ENCODE measurements at regions not wholly inside any gene's neighbourhood (a gene's known extent, or its start where the extent isn't known, plus 50 kb on each side); places are given as distances from the start of the nearest gene placed in this dataset.

DNA sequence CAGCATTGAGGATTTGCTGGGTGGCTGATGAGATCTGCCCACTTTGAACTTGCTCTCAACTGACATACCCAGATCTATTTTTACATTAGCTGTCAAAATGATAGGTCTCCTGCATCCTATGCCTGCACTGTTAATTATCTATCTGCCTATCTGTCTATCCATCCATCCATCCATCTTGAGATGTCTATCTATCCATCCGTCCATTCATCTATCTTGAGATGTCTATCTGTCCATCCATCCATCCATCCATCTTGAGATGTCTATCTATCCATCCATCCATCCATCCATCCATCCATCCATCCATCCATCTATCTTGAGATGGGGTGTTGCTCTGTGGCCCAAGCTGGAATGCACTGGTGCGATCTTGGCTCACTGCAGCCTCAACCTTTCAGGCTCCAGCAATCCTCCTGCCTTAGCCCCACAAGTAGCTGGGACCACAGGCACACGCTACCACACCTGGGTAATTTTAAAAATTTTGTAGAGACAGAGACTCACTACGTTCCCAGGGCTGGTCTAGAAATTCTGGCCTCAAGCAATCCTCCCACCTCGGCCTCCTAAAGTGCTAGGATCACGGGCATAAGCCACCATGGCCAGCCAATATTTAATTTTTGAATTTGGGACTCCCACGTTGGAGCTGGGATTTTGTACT, 159.4 kb upstream of the NSMCE3 start:
- DNase-seq (ENCODE audit: low spot score) = no peak

DNA sequence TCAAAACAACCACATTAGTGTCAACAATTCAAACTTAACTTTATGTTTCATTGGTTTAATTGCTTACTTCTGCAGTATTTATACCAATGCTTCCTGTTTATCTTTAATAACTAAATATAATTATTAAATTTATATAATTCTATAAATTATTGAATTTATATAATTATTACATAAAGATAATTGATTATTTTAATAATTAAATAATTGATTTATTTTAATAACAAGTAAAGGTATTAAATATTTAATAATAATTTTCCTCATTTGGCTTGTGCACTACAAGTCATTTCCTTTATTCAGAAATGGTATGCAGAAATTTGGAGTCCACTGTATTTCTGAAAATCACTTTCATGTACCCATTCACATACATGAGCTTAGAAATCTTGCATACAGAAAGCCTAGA, 156.2 kb upstream of the NSMCE3 start:
- DNase-seq (ENCODE audit: low spot score) = no peak

- DNase-seq (ENCODE audit: low spot score) = no peak
These were observed 154.5 kb upstream of the NSMCE3 start for GRCh38 chr15:29424118-29424517.

GRCh38 chr15:29422606-29423005, 153.0 kb upstream of the NSMCE3 start:
- no peak for DNase-seq (ENCODE audit: low spot score)

DNA sequence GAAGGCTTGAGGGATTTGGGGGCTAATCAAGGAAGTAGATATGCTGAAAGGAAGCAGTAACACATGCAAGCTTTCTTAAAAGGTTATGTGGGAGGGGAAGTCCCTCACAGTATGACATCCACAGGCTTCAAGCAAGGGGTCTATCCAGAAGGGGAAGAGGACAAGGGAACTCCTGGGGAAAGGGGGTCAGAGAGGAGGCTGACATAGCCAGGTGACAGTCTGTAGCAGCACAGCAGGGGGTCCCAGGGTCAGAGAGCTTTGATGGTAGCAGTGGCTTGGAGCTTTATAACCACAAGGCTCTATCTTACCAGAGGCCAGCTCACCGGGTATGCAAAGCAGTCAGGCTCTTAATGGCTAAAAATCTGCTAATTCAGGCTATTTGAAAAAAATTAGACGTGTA, 150.6 kb upstream of the NSMCE3 start:
- no peak for DNase-seq (ENCODE audit: low spot score)

DNA sequence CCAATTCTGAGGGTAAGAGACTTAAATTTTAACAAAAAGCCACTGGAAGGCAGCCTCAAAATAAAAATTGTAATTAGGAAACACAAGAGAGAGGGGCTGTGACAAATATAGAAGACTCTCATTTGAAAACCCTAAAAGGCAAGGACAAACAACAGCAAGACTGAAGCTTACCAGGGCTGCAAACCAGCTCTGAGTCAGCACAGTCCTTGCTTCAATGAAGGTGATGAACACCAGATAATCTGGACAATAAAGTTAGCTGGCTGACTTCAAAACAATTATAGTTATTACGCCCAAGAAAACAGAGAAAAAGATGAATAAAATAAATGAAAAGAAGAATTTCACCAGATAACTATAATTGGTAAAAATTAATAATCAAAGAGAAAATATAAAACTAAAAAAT, 149.3 kb upstream of the NSMCE3 start:
- DNase-seq (ENCODE audit: low spot score) = no peak

DNA sequence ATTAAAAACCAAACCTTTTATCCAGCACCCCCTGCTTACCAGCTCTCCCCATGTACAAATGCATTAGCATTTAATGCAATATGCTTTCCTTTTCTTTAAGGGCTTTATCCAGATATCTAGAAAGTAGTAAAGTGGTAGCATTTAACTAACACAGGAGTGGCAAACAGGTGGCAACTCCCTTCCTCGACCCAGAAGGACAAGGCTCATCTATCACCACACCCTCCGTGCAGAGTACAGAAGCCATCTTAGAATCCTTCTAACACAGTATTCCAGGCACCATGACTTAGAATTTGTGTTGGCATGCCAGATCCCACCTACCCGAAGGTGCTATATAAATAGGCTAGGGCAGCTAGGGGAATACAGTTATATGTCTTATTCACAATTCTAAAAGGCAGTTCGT, 148.6 kb upstream of the NSMCE3 start:
- no peak for DNase-seq (ENCODE audit: low spot score)

GRCh38 chr15:29411299-29411698, 141.7 kb upstream of the NSMCE3 start:
- no peak for DNase-seq (ENCODE audit: low spot score)

GRCh38 chr15:29410338-29410737, 140.7 kb upstream of the NSMCE3 start:
- DNase-seq (ENCODE audit: low spot score) = peak; percentile 5

- no peak for DNase-seq (ENCODE audit: low spot score)
These were observed 140.3 kb upstream of the NSMCE3 start for GRCh38 chr15:29409890-29410289.

DNA sequence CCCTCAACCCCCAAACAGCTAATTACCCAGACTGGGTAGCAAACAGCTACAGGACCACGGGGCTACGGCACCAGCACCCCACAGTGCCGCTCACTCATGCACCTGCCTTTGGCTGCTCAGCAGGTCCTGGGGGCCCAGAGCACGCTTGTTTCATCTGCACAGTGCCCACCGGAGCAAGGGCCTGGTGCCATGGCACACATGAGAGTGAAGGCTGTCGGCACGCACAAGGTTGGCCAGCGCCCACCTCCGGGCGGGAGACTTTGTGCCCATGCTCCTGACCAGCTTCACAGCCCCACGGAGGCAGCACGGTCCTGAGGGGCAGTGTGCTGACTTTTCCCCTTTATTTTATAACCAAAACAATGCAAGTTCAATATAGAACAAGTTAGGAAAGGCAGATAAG, 135.9 kb upstream of the NSMCE3 start:
- no peak for DNase-seq (ENCODE audit: low spot score)

GRCh38 chr15:29403772-29404171, 134.2 kb upstream of the NSMCE3 start:
- DNase-seq (ENCODE audit: low spot score) = no peak

DNA sequence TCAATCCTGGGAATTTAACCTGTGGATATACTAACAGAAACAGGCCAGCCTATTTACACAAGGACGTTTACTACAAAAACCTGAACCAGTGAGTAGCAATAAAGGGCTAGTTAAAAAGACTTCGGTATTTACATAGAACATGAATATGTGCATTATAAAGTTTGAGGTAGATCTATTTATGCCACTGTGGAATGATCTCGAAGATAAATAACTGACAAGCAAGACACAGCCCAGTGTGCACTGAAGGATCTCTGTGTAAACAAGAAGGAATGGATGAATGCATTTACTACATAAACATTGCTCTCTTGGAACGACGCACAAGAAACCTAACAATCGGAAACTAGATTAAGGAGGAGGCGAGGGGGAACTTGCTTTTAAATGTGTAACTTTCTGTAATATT, 132.0 kb upstream of the NSMCE3 start:
- DNase-seq (ENCODE audit: low spot score) = no peak

GRCh38 chr15:29400701-29401100, 131.1 kb upstream of the NSMCE3 start:
- no peak for DNase-seq (ENCODE audit: low spot score)

DNA sequence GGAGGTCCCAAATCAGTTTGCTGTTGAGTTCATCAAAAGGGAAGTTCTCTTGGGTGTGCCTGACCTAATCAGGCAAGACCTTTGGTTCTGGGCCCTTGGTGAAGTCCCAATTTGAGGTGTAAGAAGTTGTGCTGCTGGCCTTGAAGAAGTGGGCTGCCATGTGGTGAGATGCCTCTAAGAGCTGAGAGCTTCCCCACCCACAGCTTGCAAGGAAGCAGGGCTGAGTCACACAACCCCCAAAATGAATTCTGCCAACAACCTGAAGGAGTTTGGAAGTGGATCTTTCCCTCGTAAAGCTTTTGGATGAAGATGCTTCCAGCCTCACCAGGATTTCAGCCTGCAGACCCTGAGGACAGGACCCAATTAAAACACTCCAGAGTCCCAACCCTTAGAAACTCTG, 129.3 kb upstream of the NSMCE3 start:
- no peak for DNase-seq (ENCODE audit: low spot score)

GRCh38 chr15:29396176-29396811, 126.7 kb upstream of the NSMCE3 start:
- DNase-seq (ENCODE audit: low spot score) = no peak

- no peak for DNase-seq (ENCODE audit: low spot score)
These were observed 123.8 kb upstream of the NSMCE3 start for GRCh38 chr15:29393443-29393842.

DNA sequence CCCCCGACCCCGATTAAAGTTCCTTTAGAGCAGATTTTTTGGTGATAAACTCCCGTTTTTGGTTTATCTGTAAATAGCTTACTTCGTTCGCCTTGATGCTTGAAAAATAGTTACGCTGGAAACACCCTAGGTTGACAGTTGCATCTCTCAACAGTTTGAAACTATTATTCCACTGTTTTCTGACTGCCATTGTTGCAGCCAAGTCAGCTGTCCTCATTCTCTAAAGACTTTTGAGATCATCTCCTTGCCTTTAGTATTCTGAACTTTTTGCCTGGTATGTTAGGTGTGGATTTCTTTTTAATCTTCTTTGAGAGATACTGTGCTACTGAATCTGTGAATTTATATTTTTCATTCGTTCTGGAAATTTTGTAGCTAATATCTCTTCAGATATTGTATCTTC, 122.7 kb upstream of the NSMCE3 start:
- no peak for DNase-seq (ENCODE audit: low spot score)

DNA sequence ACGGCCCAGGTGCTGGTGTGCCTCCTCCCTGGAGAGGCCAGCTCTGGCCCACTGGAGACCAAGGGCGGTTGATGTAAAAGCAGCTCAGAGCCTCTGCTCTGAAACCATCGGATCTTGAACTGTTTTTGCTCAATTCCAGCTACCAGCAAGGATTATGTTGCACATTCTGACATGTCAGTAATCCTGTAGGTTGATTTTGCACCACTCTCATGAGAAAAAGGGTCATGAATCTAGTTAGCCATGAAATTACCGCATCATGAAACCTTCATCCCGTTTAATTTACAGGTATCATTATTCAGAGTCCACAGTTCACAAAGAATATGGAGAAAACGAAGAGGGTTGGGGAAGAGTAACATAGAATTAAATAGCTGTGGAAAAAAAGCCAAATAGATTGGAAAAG, 120.4 kb upstream of the NSMCE3 start:
- DNase-seq (ENCODE audit: low spot score) = no peak

DNA sequence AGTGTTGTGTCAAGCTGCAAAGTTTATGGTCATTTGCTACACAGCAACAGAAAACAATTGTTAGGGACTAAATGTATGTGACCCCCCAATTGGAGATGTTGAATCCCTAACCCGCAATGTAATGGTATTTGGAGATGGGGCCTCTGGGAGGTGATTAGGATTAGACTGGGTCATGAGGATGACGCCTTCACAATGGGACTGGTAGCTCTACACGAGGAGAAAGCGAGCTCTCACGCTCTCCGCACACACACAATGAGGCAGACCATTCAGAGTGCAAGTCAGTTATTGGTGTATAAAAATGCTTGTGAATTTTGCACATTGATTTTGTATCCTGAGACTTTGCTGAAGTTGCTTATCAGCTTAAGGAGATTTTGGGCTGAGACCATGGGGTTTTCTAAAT, 116.9 kb upstream of the NSMCE3 start:
- DNase-seq (ENCODE audit: low spot score) = no peak

DNA sequence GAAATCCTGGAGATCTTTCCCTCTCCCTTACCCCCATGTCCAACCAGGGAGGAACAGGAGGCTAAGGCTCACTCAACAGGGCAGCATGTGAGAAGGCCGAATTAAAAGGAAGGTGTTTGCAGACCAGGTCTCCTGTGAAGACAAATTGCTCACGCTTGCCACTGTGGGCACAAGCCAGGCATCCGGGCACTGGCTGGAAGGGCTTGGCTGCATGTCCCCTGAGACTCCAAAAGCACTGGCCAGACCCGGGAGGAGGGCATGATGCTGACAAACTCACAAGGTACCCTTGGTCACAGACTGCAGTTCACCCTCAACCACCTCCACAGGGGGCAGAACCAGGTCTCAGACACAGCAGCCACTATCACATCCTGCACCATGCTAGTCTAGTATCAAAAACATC, 113.7 kb upstream of the NSMCE3 start:
- DNase-seq (ENCODE audit: low spot score) = no peak

GRCh38 chr15:29382862-29383261, 113.2 kb upstream of the NSMCE3 start:
- DNase-seq (ENCODE audit: low spot score) = no peak

DNA sequence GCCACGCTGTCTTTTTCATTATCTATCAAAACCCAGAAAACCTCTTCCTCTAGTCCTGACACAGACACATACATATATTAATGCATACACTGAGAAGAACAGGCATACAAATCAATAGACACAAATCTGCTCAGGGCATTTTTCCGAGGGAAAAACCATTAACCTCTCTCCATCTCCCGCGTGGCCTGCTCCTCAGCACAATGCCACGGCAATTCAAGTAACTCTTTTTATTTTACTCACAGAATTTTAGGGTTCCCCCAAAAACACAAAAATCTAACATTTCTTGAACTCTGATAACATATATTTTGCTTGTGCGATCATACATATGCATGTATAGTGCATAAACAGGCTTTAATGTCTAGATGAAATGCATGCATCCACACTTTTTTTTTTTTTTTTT, 110.8 kb upstream of the NSMCE3 start:
- no peak for DNase-seq (ENCODE audit: low spot score)

DNA sequence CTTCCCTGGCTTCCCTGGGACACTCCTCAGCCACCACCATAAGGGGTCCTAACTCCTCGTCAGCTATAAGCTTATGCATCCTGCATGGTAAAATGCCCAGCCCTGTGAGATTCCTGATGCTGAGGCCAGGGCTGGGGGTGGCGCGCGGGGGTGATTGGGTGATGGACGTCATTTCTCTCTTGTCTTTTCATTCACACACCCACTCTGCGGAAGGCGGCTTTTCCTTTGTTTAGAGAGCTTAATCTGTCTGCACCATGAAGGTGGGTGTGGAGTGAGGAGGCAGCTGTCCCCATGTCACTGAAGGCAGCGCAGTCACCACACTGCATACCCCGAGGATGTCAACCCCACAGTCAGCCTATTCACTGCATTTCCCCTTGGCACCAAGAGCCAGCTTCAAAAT, 110.0 kb upstream of the NSMCE3 start:
- DNase-seq (ENCODE audit: low spot score) = no peak
